ENCODE measurements at regions not wholly inside any gene's neighbourhood (a gene's known extent, or its start where the extent isn't known, plus 50 kb on each side); places are given as distances from the start of the nearest gene placed in this dataset.

- DNase-seq (ENCODE audit: low spot score): no peak
- H3K36me3 ChIP-seq: no peaks in the 10 kb centered on the region
- H3K27me3 ChIP-seq: peaks cover 9 to 11% of the 10 kb centered on the region in 2 donors
- TF ChIP-seq, protein P1, sequence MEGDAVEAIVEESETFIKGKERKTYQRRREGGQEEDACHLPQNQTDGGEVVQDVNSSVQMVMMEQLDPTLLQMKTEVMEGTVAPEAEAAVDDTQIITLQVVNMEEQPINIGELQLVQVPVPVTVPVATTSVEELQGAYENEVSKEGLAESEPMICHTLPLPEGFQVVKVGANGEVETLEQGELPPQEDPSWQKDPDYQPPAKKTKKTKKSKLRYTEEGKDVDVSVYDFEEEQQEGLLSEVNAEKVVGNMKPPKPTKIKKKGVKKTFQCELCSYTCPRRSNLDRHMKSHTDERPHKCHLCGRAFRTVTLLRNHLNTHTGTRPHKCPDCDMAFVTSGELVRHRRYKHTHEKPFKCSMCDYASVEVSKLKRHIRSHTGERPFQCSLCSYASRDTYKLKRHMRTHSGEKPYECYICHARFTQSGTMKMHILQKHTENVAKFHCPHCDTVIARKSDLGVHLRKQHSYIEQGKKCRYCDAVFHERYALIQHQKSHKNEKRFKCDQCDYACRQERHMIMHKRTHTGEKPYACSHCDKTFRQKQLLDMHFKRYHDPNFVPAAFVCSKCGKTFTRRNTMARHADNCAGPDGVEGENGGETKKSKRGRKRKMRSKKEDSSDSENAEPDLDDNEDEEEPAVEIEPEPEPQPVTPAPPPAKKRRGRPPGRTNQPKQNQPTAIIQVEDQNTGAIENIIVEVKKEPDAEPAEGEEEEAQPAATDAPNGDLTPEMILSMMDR (IDR thresholded peaks at IDR 0.05): no peak
- peaks cover 0 to 26% of the 10 kb centered on the region in 2 donors for H3K4me1 ChIP-seq
- H3K9me3 ChIP-seq: no peaks in the 10 kb centered on the region
- no peak overlapping the region for H3K27ac ChIP-seq
- H3K4me3 ChIP-seq: no peak overlapping the region
Measured at GRCh38 chr13:107865318-107865575, 350.1 kb downstream of the LIG4 start.

- Histone ChIP-seq H3K36me3 (no peaks in the 10 kb centered on the region), H3K4me3 (no peak overlapping the region), H3K27me3 (peaks cover 9 to 11% of the 10 kb centered on the region in 2 donors), H3K4me1 (peaks cover 0 to 26% of the 10 kb centered on the region in 2 donors), H3K9me3 (no peaks in the 10 kb centered on the region), H3K27ac (no peak overlapping the region)
- TF ChIP-seq, protein P1 (IDR thresholded peaks at IDR 0.05): no peak
- DNase-seq (ENCODE audit: low spot score): no peak
Measured at GRCh38 chr13:107864543-107865317, 350.6 kb downstream of the LIG4 start.

GRCh38 chr13:107860284-107860683 lies 355.1 kb downstream of the LIG4 start:
- Histone ChIP-seq H3K36me3 (no peaks in the 10 kb centered on the region), H3K27me3 (no peaks in the 10 kb centered on the region), H3K27ac (no peak overlapping the region), H3K4me1 (no peaks in the 10 kb centered on the region), H3K4me3 (no peak overlapping the region), H3K9me3 (no peaks in the 10 kb centered on the region)
- TF ChIP-seq, protein P1 (IDR thresholded peaks at IDR 0.05): no peak
- no peak for DNase-seq (ENCODE audit: low spot score)

- no peak for DNase-seq (ENCODE audit: low spot score)
- no peaks in the 10 kb centered on the region for H3K9me3 ChIP-seq
- H3K27ac ChIP-seq: no peak overlapping the region
- no peak overlapping the region for H3K4me3 ChIP-seq
- H3K4me1 ChIP-seq: no peaks in the 10 kb centered on the region
- TF ChIP-seq, protein P1 (IDR thresholded peaks at IDR 0.05): no peak
- no peaks in the 10 kb centered on the region for H3K36me3 ChIP-seq
- H3K27me3 ChIP-seq: no peaks in the 10 kb centered on the region
Measured at GRCh38 chr13:107854880-107855279, 360.5 kb downstream of the LIG4 start.

DNA sequence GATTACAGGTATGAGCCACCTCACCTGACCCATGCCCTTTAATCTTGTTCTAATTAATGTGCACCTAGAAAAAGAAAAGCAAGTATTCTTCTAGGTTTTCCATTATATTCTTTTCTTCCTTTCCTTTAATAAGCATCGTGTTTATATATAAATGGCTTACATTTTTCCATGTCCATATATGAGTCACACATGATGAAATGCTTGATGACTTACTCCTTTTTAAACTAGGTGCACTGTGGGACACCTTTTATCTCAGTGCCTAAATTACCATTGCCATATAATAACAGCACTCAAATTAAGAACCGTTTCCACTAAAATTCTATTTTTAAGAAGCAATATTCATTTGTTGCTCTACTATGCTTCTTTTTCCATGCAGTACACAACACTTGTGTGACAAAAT lies 363.3 kb downstream of the LIG4 start:
- H3K9me3 ChIP-seq: no peaks in the 10 kb centered on the region
- no peaks in the 10 kb centered on the region for H3K27me3 ChIP-seq
- no peaks in the 10 kb centered on the region for H3K36me3 ChIP-seq
- no peaks in the 10 kb centered on the region for H3K4me1 ChIP-seq
- DNase-seq (ENCODE audit: low spot score): no peak
- TF ChIP-seq, protein P1 (IDR thresholded peaks at IDR 0.05): no peak
- H3K27ac ChIP-seq: no peak overlapping the region
- H3K4me3 ChIP-seq: no peak overlapping the region

DNA sequence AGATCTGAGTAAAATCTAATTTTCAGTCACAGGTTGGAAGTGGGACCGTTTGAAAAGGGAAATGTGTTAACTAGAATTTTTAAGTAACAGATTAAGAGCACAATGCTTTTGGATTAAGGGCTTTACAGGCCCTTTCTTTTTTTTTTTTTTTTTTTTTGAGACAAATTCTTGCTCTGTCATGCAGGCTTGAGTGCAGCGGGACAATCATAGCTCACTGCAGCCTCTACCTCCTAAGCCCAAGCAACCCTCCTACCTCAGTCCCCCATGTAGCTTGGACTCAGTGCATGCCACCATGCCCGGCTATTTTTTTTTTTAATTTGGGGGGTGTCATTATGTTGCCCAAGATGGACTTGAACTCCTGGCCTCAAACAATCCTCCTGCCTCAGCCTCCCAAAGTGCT lies 363.7 kb downstream of the LIG4 start:
- H3K9me3 ChIP-seq: no peaks in the 10 kb centered on the region
- no peak overlapping the region for H3K27ac ChIP-seq
- no peaks in the 10 kb centered on the region for H3K4me1 ChIP-seq
- TF ChIP-seq, protein P1 (IDR thresholded peaks at IDR 0.05): no peak
- H3K36me3 ChIP-seq: no peaks in the 10 kb centered on the region
- H3K4me3 ChIP-seq: no peak overlapping the region
- no peaks in the 10 kb centered on the region for H3K27me3 ChIP-seq
- DNase-seq (ENCODE audit: low spot score): no peak
